Inflammatory macrophage (primary cell): ENCODE measurements at regions not wholly inside any gene's neighbourhood (a gene's known extent, or its start where the extent isn't known, plus 50 kb on each side); places are given as distances from the start of the nearest gene placed in this dataset.

ENCODE experiments used
- DNase-seq, 2 donors: peaks; one replicate each; pipeline ENCODE4 v3.0.0-alpha.2; 2020 to 2022

- DNase-seq = no peak
Measured at GRCh38 chr18:1982056-1982455, 589.2 kb downstream of the METTL4 start.

DNA sequence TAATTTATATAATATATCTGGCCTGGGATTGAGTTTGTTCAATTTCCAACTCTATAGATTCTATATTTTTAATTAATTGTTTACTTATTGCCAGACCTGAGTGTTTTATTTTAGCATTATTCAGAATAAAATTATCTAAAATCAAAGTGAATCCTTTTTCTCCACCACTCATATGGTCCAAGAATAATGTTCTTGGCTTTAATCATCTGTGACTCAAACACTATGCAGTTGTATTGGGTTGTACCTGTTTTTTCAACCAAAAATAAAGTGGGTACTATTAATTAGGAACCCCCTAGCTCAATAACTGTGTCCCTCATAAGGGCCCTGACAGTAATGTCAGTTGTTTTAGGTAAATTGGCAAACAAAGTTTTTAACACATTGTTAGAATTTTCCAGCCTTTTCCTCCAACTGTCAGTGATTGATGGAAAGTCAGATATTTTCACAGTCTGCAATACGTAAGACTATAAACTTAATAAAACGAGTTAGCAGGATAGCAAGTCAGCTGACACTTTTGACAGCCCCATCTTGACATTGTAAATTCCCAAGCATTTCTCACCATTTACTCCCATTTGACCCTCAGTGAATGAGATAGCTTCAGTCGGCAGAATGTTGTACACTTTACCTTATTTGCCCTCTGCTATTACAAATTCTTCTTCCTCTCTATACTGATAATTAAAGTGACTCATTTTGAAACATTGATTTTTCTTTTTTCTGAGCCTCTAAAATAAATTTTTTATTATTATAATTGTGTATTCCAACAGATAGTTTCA, 587.4 kb downstream of the METTL4 start:
- no peak for DNase-seq

DNA sequence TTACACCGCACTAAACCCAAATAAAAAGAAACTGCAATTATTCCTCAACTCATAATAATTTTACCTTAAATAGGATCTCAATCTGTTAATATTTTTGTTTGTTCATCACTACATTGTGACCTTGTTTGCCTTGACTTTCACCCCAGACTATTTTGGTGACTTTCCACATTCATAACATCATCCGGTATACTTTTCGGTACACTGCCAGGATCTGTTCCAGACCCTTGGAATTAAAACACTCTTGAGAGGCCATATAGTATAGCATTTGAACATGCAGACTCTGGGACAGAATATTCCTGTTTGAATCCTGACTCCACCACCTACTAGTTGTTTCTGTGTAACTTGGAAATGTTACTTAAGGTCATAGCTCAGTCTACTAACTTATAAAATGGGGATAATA, 577.4 kb downstream of the METTL4 start:
- DNase-seq = no peak

DNA sequence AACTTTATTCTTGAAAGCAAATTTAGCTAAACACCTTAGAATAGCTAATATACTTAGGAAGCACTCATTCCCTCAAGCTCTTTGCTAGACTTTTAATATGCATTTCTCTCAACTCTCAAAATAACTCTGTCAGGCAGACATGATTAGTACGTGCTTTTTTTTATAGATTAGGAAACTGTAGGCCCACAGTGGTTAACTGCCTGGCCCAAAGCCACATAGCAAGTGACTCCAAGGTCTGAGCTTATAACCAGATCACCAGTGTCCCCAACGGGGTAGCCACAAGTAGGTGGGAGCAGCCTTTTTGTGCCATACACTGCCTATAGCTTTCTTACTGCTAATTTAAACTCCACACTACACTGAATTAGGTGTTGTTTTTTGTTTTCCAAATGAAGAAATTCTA, 576.8 kb downstream of the METTL4 start:
- no peak for DNase-seq

DNA sequence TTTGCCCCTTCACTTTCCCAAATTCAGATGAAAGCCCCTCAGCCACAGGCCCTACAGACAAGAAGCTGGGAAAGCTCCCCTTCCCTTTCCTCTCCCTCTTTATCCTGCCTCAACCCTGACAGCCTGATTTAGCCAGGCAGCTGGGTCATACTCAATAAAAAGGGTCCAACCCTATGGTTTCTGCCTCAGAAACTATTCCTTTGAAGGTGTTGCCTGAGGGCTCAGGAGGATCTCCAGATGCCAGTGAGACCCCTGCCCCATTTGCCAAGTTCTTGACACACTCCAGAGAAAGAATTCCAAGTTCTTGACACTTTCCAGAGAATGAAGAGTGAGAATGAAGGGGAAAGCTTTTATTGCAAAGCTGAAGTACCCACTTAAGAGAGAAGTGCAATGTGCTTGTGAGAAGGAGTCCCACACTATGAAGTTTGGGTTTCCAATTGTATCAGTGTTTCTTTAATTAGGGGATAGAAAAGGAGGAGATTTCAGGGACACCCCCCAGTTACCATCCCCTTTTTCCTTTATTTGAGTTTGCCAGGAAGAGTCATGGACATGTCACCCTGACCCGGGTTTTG, 576.2 kb downstream of the METTL4 start:
- no peak for DNase-seq

DNA sequence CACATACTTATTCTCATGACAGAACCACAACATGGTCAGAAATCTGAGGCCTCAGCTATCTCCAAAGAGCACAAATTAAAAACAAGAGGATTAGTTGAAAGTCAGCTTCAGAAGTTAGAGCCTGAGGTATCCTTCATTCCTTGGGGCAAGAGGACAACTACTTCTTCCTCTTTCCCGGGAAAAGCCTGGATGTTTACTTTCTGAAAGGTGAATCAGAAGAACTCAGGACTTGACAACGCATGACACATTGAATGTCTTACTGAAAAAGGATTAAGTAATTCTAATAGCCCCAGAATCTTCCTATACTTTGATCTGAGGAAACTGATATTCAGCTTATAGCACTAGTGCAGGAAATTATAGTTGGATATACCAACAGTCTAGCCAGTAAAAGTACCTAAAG, 573.2 kb downstream of the METTL4 start:
- DNase-seq = no peak

DNA sequence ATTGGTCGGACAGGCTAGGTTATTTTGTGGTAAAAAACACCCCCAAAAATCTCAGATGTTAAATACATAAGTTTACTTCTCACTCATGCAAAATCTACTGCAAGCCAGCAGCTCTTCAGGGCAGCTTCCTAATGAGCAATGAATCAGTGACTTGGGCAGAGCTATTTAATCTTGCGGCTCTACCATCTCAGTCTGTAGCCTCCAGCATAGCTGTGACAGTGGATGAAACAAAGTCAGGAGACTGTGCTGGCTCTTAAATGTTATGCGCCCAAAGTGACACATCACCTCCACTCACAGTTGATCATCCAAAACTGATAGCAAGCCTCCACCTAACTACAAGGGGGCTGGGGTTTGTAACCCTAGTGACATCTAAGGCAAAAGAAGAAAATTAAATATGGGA, 571.9 kb downstream of the METTL4 start:
- DNase-seq = no peak

- DNase-seq = no peak
Measured at GRCh38 chr18:2002151-2002550, 569.2 kb downstream of the METTL4 start.

DNA sequence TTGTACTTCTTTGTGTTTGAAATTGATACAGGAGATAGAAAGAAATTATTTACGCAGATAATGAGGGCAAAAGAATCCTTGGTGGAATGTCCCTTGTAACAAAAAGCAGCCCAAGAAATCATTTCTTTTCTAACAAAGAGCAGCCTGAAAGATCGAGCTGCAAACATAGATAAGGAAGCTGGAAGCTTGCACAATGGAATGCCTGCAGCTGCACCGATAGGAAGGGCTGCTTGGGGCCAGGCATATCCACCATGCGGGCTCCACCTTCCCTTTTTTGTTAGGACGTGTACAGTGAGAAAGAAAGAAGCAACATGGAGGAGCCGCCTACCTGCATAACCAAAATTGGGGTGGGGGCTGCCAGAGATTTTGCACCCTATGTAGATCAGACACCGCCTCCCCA, 568.7 kb downstream of the METTL4 start:
- no peak for DNase-seq

GRCh38 chr18:2009942-2010697, 561.2 kb downstream of the METTL4 start:
- no peak for DNase-seq

DNA sequence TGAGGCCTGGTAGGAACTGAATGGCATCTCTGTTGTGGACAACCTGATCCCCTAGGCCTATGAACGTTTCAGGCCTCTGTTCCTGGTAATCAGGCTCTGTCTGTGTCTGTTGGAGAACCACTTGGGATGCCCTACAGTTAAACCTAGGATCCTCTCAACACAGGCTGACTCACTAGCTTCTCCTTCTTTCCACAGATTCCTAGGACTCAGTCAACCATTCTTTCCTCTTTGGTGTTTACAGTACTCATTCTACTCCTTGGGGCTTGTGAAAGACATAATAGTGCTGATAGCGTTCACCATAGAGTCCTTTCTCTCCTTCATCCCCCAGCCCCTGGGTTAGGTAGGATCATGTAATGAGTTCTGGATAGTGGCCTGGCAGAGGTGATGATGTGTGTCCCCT, 544.3 kb downstream of the METTL4 start:
- DNase-seq = no peak

DNA sequence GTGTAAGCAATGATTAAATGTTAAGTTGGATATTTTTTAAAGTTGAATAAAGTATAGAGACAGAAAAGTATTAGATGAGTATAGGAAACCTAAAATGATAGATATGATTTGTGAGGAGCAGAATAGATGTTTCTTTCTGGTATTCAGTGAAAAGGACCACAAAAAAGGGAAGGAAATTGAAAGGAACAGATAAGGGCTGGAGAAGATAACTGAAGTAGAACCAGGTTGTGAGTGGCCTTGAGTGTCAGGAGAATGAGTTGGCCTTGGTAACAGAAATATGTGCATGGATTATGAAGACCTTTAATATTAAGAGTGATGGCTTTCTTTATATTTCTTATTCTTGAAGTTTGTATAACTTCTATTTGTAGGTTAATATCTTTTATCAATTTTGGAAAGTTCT, 543.5 kb downstream of the METTL4 start:
- no peak for DNase-seq

DNA sequence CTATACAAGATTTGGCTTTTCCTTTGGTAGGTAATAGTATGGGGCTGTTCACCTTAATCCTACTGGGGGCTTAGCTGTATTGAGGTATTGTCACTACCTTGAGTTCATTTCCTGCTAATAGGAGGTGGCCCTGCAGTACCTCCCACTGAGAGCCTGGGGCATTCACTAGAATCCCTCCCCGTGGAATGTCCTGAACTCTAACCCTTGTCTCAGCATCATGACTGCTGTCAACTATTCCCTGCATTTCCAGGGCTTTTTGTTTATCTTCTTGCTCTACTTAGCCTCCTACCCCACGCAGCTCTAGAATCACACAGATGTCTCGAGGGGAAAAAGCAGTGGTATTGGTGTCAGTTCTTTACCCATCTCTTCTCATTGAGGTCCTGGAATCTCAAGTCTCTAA, 542.3 kb downstream of the METTL4 start:
- no peak for DNase-seq

DNA sequence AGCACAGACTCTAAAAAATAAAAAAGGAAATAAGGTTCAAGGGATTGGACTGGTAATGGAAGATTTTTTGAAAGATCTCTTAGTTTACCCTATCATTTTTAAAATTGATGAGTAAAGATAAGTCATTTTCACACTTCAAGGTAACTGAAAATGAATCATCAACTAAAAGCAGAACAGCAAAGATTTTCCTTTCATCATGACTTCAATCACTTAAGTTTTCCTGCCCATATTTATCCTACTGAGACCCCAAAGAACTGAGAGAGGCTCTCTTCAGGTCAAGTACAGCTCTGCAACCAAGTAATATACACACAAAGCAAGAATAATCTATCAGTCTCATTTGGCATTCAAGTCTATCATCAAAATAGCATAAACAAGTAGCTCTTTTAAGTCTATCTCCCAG, 540.7 kb downstream of the METTL4 start:
- DNase-seq = no peak

DNA sequence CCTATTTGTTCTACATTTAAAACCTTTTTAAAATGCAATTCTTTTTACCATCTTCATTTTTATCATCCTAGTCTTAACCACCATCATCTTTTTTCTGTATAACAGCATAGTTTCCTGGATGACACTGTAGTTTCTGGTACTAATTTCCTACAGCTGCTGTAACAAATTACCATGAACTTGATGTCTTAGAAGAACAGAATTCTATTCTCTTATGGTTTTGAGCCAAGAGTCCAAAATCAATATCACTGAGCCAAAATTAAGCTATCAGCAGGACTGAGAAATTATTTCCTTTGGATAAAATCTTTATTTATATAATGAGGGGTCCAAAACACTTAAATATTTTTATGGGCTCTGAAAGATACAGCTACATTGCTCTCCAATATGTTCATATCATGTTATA, 539.3 kb downstream of the METTL4 start:
- no peak for DNase-seq

- DNase-seq = no peak
Measured at GRCh38 chr18:2035056-2035455, 536.2 kb downstream of the METTL4 start.

- no peak for DNase-seq
Measured at GRCh38 chr18:2036086-2036485, 535.2 kb downstream of the METTL4 start.

- no peak for DNase-seq
Measured at GRCh38 chr18:2040279-2040678, 531.0 kb downstream of the METTL4 start.

- DNase-seq = peak in 1 of 2 donors; percentile 1
Measured at GRCh38 chr18:2049986-2050385, 521.3 kb downstream of the METTL4 start.

DNA sequence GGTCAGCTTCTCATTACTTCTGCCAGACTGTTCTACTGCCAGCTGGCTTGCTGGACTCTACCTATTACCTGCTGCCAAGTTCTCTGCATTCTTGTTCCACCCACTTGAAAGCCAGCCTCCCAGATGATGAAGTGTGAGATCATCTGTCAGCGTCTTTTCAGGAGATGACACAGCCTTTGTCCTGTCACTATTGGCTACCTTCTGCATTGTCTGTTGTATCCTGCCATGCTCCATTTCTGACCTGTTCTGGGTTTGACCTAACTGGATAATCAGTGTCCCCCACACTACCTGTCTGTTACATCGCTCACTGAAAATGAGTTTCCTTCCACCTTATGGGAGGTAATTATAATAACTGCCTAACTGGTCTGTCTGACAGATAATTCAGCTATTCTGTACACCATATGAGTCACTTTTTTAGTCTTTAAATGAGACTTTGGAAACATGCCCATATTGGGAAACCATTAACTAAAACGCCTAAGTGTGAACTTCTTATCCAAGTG, 520.6 kb downstream of the METTL4 start:
- no peak for DNase-seq

DNA sequence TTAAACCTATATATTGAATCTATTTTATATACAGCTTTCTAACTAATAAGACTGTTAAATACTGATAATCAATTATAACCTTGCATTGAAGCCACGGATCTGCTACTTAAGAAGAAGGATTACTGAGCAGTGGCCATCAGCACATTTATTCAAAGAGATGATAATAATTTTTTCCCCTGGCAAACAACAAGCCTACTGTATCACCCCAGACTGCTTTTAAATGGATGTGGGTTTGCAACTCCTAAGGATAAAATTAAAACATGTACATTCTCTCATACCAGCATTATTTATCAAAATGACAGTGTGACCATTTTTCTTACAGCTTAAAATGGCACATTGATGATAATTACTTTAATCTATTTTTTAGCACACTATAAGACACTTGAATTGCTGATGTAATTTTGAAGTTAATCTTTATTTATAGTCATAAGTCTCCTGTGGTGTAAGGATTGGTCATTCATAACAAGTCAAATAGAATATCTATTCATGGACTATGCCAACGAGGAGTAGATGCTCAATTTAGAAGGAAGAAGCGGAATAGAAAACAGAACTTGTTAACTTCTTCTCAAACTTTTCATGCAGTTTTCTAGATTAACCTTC, 517.7 kb downstream of the METTL4 start:
- no peak for DNase-seq

GRCh38 chr18:2059336-2059735, 512.0 kb downstream of the METTL4 start:
- no peak for DNase-seq

- no peak for DNase-seq
Measured at GRCh38 chr18:2060086-2060485, 511.2 kb downstream of the METTL4 start.
